ENCODE measurements at regions not wholly inside any gene's neighbourhood (a gene's known extent, or its start where the extent isn't known, plus 50 kb on each side); places are given as distances from the start of the nearest gene placed in this dataset.

- FAIRE-seq: no peak
- no peak for DNase-seq (ENCODE audit: insufficient read length, low spot score)
- no peak for TF ChIP-seq CTCF (IDR thresholded peaks at IDR 0.05; ENCODE audit: insufficient read depth, missing control alignments)
Measured at GRCh38 chr1:29786791-29787732, 550.7 kb downstream of the PTPRU start.

GRCh38 chr1:29786195-29786594 is 549.9 kb downstream of the PTPRU start:
- DNase-seq (ENCODE audit: insufficient read length, low spot score) (no peak), FAIRE-seq (no peak)
- no peak for TF ChIP-seq CTCF (IDR thresholded peaks at IDR 0.05; ENCODE audit: insufficient read depth, missing control alignments)

GRCh38 chr1:29785554-29785953 is 549.2 kb downstream of the PTPRU start:
- no peak for FAIRE-seq
- DNase-seq (ENCODE audit: insufficient read length, low spot score): no peak
- no peak for TF ChIP-seq CTCF (IDR thresholded peaks at IDR 0.05; ENCODE audit: insufficient read depth, missing control alignments)

- TF ChIP-seq CTCF (IDR thresholded peaks at IDR 0.05; ENCODE audit: insufficient read depth, missing control alignments): no peak
- DNase-seq (ENCODE audit: insufficient read length, low spot score) (no peak), FAIRE-seq (no peak)
Measured at GRCh38 chr1:29785137-29785527, 548.8 kb downstream of the PTPRU start.

GRCh38 chr1:29784276-29785136 is 548.2 kb downstream of the PTPRU start:
- no peak for TF ChIP-seq CTCF (IDR thresholded peaks at IDR 0.05; ENCODE audit: insufficient read depth, missing control alignments)
- FAIRE-seq (no peak), DNase-seq (ENCODE audit: insufficient read length, low spot score) (no peak)

GRCh38 chr1:29783508-29784275 is 547.4 kb downstream of the PTPRU start:
- DNase-seq (ENCODE audit: insufficient read length, low spot score): no peak
- no peak for TF ChIP-seq CTCF (IDR thresholded peaks at IDR 0.05; ENCODE audit: insufficient read depth, missing control alignments)
- FAIRE-seq: no peak

All from D721Med (cell line).